Esophagus muscularis mucosa (tissue), 3 donors: ENCODE measurements at regions not wholly inside any gene's neighbourhood (a gene's known extent, or its start where the extent isn't known, plus 50 kb on each side); places are given as distances from the start of the nearest gene placed in this dataset.
"Not testable (repeated sequence)": the region's sequence is repeated elsewhere in the genome, so short reads cannot be mapped to it uniquely, and the experiment has no call there.

ENCODE experiments used
- CTCF ChIP-seq, 3 experiments: fragments of 200-600 bp in 2 of 3; fragments of 450-650 bp in 1 of 3; sonication (generic) in 2 of 3; IDR thresholded peaks; one replicate each; pipeline ENCODE4 v1.5.1; 2017 to 2019; ENCODE audit warnings: antibody characterized with exemption in 3 of 3, mild to moderate bottlenecking in 2 of 3, moderate library complexity in 1 of 3
- POLR2A ChIP-seq: fragments of 450-650 bp; IDR thresholded peaks from one replicate; pipeline ENCODE4 v1.6.1; 2017; ENCODE audit warnings: antibody characterized with exemption, moderate library complexity, mild to moderate bottlenecking, low read depth

GRCh38 chr6:44017307-44017706, 109.9 kb downstream of the MRPL14 start:
- not testable (repeated sequence) for TF ChIP-seq CTCF (IDR thresholded peaks at IDR 0.05); POLR2A
